ENCODE measurements at regions not wholly inside any gene's neighbourhood (a gene's known extent, or its start where the extent isn't known, plus 50 kb on each side); places are given as distances from the start of the nearest gene placed in this dataset.

DNA sequence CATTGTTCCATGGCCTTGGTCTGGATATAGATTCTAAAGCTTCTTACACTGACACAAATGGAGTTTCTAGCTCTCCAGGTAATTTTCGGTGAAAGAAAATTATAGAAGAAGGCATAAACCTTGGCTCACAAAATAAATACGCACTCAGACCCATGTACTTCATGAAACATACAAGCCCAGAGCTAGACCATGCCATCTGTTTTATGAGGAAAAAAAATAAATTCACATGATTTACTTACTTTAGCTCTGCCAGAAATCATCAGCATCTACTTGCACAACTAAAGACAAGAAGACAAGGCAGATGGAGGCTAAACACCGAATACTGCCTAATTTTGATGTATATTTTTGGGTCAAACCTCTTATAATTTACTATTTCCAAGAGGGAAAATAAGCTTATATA, 197.4 kb upstream of the KLF14 start:
- no peak for DNase-seq

DNA sequence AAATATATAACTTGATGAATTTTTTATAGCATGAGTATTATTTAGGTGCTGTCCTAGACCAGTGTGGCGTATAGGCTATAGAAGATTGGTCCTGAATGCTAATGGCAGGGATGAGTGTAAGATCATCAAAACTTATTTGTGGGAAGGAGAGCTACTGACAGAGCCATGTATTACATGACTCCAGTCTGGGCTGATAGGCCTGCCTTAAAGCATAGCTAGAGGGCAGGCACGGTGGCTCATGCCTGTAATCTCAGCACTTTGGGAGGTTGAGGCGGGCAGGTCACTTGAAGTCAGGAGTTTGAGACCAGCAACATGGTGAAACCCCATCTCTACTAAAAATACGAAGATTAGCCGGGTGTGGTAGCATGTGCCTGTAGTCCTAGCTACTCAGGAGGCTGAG, 198.1 kb upstream of the KLF14 start:
- DNase-seq = no peak

DNA sequence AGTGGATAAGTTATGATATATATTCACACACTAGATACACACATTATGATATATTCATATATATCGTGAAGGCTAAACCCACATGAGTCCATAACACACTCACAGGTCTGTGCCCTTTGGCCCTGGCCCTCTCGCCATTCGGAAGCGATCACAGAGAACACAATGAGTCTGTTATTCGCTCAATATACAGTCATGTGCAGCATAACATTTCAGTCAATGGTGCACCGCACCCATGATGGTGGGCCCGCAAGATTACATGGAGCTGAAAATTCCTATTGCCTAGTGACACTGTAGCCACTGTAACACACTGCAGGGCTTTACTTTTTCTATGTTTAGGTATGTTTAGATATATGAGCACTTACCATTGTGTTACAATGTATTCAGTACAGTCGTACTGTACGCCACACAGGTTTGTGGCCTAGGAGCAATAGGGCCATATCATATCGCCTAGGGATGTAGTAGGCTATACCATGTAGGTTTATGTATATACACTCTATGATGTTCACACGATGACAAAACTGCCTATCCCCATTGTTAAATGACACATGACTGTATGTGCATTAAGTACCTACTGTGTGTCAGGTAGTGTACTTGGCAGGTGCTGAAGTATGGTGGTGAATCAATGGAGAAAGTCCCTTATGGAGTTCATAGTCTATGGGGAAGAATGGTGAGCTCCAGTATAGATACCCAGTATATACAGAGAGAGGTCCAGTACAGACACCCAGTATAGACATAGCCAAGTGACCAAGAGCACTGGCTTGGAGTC, 198.8 kb upstream of the KLF14 start:
- DNase-seq = no peak

DNA sequence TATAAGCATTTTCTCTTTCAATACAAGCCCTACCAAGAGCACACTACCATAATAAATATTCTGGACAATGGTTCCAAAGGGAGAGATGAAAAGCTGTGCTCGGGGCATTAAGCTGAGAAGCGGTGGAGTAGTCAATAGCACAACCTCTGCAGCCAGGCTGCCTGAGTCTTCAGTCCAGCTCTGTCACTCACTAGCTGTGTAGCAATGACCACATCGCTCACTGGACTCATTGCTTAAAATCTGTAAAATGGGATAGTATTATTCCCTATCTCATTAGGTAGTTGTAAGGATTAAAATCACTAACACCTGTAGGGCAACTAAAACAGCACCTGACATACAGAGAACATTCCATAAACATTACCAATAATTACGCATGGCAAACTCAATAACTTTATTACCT, 199.9 kb upstream of the KLF14 start:
- DNase-seq = no peak

DNA sequence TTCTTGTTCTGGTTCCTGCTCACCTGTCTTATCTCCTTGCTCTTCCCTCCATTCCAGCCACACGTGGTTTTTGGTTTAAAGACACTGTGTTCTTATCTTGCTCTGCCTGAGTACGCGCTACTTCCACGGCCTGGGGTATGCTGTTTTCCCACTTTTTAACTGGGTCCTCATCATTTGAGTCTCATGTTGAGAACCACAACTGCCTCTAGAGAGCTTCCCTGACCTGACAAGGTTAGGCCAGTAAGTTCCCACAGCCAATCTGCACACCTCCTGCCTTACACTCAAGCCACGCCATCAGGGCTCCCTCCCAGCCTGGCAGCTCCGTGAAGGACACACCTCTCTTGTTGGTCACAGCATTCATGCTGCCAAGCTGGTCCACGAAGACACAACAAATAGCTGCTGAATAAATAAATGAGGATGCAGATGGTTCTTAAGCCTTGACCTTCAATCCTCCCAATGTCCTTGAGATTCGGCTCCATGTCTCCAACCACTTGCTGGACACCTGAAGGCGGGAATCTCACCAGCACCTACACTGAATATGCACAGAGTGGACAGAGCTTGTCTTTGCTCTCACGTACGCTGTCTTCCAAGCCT, 201.7 kb upstream of the KLF14 start:
- no peak for DNase-seq

DNA sequence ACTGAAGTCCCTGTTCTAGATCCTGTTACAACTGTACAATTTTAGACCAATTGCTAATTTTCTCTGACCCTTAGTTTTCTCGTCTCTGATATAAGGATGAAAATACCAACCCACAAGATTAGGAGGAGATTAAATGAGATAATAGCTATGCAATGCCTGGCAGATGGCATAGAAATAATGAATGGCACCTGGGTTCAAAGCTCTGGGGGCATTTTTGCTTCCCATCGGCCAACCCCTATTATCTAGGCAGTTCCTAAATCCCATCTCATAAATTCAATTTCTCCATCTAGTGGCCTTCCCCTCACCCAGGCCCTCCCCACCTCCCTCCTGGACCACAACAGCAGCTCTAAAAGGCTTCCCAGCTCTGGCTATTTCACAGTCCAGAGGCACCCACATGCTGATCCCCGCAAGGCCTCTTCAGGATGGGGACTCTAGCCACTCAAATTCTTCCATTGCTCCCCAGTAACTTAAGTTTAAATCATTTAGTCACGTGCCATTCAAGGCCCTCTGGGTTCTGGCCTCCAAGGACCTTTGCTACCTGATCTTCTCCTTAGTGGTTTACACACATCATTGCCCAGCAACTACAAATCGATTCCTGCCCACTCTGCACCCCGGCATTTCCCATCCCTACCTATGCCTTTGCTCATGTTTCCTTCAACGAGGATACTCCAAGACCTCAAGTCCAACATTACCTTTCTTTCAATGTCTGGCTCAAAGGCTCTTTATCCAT, 202.4 kb upstream of the KLF14 start:
- no peak for DNase-seq

DNA sequence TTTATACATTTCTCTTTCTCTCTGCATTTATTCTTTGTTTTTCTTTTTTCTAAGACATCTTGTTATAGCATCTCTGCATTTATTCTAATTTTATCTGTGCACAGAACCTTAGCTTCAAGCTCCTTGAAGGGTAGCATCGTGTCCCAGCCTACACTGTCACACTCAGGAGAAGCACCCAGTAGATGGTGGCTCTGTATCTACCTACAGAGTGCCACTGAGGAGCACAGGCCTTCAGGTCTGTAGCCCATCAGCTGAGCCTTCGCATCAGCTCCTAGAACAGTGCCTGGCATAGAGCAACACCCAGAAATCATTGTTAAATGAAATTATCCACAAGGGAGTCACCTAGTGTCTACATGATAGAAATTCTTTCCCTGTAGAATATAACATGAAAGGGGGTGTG, 203.0 kb upstream of the KLF14 start:
- no peak for DNase-seq

DNA sequence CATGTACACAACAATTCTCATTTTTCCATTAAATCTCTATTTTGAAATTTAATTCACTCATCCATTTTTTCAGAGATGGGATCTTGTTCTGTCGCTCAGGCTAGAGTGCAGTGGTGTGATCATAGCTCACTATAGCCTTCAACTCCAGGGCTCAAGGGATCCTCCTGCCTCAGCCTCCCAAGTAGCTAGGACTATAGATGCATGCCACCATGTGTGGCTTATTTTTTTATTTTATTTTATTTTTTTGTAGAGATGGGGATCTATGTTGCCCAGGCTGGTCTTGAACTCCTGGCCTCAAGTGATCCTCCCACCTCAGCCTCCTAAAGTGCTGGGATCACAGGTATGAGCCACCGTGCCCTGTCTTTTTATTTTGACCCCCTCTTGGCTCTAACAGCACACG, 203.8 kb upstream of the KLF14 start:
- DNase-seq = no peak

DNA sequence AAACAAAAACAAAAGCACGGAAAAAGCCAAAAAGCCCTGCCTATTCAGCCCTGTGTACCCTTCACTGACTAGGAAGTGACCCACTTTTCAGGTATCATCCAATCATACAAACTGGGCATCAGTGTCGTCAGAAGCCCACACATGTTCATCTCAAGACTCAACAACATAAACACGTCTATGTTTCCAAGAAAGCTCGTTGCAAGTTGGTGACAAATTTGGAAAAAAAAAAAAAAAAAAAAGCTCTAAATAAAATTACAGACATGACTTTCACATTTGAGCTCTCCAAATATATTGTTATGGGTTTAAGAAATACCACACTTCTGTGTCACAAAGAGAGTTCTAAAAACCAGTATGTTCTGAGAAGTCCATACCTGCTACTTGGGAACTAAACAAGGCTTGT, 204.7 kb upstream of the KLF14 start:
- DNase-seq = no peak

DNA sequence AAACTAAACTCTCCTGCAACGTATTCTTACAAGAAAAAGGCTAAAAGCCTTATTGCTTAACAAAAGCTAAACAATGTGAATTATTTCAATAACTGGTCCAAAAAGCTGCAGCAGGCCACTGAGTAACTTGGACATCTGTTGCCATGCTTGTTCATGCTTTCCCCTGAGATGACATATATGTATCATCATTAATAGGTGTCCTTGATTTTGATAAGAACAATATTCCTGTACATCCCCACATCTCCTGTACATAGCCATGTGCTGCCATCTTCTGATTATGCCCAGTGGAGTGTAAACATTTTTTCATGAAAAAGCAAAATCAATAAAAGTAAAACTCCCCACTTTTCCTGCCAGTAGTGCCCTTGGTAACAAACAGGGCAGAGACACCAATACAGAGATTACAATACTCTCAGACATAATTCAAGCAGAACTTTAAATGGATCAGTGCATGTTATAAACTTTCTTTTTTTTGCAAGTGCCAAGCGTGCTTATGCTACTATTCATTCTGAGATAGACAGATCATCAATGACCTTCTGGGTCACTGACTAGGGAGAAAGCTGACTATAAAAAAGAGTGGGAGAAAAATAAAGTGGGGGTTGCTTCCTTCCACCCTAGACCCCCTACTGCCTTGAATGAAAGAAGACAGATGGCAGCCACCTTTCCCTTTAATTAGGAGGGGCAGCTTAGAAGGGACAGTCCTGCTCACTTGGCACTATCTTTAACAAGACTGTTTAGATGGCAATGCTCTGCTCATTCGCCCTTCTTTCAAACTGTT, 205.5 kb upstream of the KLF14 start:
- no peak for DNase-seq

DNA sequence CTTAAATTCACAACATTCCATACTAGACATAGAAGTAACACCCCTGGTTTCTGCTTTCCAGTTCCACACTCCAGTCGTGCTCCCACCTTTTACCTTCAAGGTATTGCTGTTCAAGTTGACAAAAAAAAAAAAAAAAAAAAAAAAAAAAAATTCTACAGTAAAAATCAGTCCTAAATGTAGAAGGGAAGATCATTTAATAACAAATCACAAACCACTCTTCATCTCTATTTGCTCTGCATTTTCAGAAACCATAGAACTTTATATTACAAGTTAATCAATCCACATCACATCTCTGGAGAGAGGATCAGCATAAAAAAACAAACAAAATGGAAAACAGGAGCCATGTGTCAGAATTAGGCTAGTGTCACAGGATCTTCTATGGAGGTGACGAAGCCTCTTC, 206.3 kb upstream of the KLF14 start:
- no peak for DNase-seq

DNA sequence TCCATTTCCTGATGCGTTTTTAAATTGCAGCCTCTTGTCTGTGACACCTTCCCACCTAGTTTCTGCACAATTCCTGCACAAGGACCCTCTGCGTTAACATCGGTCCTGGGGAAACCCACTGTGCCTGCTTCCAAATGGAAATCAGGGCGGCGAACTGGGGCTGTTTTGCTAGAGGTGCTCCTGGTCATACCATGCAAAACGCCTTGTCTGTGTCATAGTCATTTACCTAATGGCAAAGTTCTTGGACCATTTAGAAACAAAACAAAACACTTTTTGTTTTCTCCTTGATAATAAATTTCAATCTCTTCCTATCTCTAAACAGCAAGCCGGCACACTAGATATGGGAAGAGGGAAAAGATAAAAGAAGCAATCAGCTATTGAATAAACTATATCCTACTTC, 206.9 kb upstream of the KLF14 start:
- DNase-seq = no peak

DNA sequence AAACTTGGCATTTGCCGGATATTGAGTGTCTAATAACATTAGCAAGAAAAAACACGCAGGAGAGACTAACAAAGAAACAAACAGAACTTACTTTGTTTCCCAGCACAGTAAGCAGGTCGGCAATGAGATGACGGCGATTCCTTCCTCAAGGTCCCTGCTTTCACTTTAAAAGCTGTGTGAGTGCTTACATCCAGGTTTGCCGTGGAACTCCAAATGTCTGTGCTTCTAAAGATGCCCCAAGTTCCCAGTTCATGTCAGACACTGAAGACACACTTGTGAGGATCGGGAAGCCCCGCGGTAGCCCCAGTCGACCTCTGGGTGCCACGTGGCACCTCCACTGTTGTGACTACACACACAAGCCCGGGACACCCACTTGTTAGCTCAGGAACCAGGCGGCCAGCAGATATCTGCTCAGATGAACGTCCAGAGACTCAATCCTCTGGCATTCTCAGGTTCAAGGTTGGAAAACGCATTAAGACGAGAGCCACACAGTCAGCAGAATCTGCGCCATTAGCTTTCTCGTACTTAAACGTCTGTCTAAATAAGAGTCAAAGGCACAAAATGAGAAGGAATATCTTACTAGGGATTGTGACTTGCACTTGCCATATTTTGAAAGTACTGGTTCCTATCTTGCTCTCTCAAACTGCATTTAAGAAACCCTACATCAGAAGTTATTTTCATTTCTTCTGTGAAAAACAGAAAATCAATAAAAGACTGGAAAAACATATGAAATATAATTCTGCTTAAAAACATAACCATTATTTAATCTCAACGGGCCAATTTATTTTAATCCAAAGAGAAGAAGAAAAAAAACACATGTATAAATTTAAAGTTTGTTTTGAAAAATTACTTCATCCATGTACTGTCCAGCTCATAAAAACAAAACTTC, 207.6 kb upstream of the KLF14 start:
- peak in 1 of 2 donors; percentile 15 for DNase-seq

DNA sequence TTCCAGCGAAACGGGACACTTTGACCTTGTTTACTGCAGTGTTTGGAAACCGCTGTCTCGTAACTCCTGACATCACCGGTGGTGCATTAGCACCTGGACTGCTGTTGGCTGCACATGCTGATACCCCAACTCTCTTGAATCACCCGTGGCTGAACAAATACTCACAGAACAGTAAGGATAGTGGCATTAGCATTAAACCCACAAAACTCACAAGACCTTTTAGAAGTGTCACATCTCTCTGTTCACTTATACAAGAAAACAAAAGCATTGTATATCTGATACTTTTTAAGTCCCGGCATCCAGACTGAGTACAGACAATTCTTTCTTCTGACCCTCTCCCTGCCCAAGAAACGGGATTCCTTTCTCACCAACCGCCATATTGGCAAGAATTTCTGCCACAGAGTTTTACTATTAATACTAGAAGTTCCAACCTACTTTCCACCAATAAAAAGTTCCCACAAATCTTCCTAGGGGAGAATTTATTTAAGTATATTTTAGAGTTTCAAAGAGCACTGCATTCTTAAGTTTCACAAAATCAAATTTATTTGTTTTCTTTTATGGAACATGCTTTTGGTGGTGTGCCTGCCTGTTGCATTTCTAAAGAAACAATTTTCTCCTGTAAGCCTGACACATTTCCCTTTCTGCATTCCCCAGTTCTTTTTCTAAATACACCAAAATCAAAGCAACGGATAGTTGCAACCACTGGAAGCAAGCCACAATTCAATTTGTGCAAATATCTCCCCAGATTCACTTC, 208.4 kb upstream of the KLF14 start:
- no peak for DNase-seq

DNA sequence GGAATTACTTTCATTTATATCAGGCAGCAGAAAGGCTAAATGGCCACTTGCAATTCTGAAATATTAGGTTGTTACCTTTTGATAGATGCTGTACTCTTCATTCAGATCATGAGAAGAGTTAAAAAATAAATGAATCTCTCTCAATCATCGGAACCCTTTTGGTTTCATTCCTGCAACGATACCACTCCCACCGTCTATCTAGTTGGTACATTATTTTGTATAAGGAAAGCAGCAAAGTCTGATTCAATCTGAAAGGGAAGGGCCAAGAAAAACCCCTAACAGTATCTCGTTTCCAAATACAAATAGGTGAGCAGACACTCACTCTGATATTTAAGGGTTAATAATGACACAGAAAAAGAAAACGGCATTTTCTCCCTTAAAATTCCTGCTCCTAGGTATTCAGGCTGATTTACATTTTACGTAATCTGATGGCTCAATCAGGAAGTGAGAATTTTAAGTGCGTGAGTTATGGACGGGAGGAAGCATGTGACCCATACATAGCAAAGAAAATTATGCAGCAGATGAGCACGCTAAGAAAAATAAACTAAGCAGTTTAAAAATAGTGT, 209.4 kb upstream of the KLF14 start:
- peak in 1 of 2 donors; percentile 22 for DNase-seq

DNA sequence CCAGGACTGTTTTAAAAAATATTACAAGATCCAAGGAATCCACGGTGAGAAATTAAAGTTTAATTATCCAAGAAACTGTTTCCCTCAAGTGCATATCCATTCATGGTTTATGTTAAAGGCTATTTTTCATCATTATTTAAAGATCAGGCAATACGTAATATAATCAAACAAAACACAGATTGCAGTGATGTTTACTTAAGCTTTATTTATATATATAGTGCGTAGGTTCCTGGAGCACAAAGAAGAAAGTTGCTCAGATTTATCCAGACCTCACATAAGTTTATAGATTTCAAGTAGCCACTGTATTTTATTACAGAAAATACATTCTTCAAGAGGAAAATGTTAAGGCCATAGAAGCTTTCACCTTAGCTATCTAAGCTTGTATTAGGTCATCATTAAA, 210.0 kb upstream of the KLF14 start:
- DNase-seq = no peak

DNA sequence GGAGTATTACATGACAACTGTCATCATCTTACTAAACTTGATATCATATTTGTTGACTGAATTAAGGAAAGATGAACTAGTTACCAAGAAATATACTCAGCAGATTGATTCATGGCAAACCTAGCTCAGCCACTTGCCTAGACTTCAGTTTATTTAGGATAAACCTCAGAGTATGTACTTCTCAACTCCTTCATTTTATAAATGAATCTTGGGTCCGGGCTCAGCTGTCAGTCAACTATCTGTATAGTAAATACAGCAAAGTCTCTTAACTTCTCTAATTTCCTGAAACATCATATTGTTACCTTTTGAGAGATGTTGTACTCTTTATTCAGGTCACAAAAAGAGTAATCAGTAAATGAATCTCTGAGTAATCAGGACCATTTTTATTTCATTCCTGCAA, 211.0 kb upstream of the KLF14 start:
- no peak for DNase-seq

DNA sequence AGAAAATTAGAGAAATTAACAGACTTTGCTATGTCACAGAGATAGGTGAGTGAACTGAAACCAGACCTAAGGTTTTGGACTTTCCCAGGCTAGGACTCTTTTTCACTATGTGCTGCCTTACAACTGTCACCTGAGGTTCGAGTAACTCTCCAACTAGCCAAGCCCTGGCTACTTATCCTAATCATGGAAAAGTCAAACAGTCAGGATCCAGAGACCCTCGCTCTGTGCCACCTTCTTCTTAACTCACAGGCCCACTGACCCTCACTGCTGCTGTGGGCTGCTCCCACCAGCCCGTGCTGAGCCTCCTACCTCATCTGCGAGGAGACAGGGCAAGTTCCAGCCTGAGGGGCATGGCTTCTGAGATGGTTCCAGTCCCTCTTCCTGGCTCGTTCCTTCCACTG, 211.4 kb upstream of the KLF14 start:
- DNase-seq = no peak

DNA sequence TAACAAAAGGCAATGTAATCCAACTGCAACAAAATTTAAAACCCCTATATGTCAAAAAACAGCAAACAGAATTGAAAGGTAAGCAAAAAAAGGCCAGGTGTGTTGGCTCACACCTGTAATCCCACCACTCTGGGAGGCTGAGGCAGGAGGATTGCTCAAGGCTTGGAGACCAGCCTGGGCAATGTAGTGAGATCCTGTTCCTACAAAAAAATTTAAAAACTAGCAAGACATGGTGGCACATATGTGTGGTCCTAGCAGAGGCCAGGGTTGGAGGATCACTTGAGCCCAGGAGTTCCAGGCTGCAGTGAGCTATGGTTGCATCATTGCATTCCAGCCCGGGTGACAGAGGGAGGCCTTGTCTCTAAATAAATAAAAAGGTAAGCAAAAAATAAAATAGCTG, 212.1 kb upstream of the KLF14 start:
- DNase-seq = no peak

DNA sequence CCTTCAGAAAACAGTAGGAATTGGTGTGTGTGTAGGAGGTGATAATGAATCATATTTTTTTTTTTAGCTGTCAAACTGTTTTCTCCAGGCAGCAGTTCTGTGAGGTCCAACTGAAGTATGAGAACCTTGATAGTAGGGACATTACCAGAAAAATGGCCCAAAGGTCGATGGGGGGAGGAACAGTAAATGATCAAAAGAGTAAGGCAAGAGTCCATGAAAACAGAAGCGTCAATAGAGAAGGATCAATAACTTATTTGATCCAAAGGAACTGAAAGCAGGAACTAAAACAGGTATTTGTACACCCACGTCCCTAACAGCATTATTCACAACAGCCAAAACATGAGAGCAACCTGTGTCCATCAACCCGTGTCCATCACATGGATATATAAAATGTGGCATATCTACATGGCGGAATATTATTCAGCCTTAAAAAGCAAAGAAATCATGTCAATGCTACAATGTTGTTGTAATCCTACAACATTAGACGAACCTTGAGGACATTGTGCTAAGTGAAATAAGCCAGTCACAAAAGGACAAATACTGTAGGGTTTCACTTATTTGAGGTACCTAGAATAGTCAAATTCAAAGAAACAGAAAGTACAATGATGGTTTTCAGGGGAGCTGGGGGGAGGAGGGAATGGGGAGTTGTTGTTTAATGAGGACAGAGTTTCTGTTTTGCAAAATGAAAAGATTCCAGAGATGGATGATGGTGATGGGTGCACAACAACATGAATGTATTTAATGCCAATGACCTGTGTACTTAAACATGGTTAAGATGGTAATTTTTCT, 214.0 kb upstream of the KLF14 start:
- no peak for DNase-seq

All from hippocampal formation (tissue), 2 donors.